Retinal pigment epithelial cell (primary cell): ENCODE measurements at regions not wholly inside any gene's neighbourhood (a gene's known extent, or its start where the extent isn't known, plus 50 kb on each side); places are given as distances from the start of the nearest gene placed in this dataset.

Source experiments
- DNase-seq: peaks from one replicate; pipeline ENCODE4 v3.0.0-alpha.2; 2010; ENCODE audit warnings: low read depth
- H3K4me3 ChIP-seq: 2 replicates; pipeline ENCODE4 v1.5.1; 2011; ENCODE audit warnings: mild to moderate bottlenecking, low read length, control low read depth, moderate library complexity
- CTCF ChIP-seq: conservative IDR thresholded peaks from 2 replicates; pipeline ENCODE4 v1.5.1; 2011; ENCODE audit warnings: low read depth, low read length, control low read depth, inconsistent platforms

DNA sequence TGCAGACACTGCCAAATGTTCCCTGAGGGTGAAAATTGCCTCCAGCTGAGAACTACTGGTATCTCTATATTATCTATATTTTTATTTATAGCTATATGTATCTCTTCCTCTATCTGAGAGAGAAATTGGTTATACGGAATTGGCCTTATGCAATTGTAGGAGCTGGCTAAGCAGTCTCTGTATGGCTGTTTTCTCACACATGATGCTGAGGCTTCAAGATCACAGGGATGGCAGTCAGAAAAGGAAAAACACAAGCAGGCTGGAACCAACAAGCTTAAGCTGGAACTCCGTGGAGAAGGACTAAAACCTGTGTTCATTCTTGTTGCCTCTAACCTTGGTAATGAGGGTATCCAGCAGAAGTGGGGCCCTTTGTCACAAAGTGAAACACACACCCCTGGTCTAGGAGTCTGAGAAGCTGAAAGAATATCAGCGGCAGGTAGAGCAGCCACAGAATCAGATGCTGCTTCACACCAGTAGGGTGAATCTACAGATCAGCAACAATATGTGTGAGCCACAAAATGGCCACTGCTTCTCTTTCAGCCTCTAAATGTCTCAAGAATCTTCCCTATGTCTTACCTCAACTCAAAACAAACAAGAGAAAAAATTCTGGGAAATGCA, 166.5 kb upstream of the PPP1R2C start:
- no peak overlapping the region for H3K4me3 ChIP-seq
- DNase-seq: no peak
- TF ChIP-seq CTCF: no peak

DNA sequence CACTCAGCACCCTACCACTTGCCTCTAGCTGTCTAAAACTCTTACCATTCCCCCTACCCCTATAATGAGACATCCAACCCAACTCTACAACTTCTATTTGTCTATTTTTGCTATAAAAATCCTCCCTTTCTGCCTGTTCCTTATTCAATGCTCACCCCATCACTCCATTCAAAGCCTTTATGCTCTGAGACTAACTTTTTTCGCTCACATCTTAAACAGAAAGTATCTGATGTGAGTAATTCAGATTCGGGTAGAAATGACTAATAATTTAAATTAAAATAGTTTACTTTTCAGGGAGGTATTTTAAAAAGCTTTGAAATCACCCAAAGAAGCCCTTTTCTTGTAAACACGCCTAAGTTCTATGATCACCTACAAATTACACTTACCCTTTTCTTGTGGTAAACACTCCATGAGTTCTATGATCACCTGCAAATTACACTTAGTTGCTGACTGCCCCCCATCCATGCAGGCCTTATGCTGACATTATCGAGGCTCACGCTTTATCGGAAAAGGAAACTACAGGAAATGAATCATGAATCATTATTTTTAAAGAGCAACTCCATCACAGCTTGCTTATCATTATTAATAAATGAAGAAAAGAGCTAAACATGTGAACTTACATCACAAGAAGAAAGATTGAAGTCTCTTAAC, 168.7 kb upstream of the PPP1R2C start:
- no peak for DNase-seq
- H3K4me3 ChIP-seq: no peak overlapping the region
- TF ChIP-seq CTCF: no peak

- no peak for TF ChIP-seq CTCF
- no peak for DNase-seq
- H3K4me3 ChIP-seq: no peak overlapping the region
Observed at GRCh38 chrX:42948723-42949657, 171.0 kb upstream of the PPP1R2C start.

- no peak for TF ChIP-seq CTCF
- DNase-seq: no peak
Observed at GRCh38 chrX:42951747-42952146, 173.8 kb upstream of the PPP1R2C start.

DNA sequence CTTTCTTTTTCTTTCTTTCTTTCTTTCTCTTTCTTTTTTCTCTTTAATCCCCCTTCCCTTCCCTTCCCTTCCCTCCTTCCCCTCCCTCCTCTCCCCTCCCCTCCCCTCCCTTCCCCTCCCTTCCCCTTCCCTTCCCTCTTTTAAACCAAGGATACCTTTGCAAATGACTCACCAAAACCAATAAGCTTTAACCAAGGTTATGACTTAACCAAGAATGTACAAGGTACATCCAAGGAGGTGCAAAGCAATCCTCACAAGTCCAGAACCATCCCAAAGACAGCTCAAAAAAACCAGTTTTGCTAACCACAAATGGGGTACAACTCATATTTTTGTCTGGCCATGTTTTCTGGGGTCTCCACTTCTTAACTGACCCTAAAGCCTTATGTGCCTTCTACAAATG, 174.7 kb upstream of the PPP1R2C start:
- no peak for DNase-seq
- TF ChIP-seq CTCF: no peak
- H3K4me3 ChIP-seq: no peak overlapping the region

More at GRCh38 chrX:42951747-42952146, 173.8 kb upstream of the PPP1R2C start:
- H3K4me3 ChIP-seq: no peak overlapping the region

DNA sequence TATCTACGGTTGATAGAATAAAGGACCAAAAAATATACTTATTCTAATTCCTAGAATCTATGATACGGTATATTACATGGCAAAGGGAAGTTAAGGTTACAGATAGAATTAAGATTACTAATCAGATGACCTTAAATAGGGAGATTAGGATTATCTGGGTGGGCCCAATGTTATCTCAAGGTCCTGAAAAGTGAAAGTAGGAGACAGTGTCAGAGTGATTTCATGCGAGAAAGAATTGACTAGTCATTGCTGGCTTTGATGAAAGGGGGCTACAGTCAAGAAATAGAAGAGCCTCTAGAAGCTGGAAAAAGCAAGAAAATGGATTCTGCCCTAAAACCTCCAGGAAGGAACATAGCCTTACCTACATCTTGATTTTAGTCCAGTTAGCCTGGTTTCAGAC, 176.9 kb upstream of the PPP1R2C start:
- DNase-seq: no peak
- no peak overlapping the region for H3K4me3 ChIP-seq
- TF ChIP-seq CTCF: no peak
